ENCODE measurements at regions not wholly inside any gene's neighbourhood (a gene's known extent, or its start where the extent isn't known, plus 50 kb on each side); places are given as distances from the start of the nearest gene placed in this dataset.
A peak's percentile ranks its signal among the peaks of the same experiment; 100 is the strongest.

- peak; percentile 25 for DNase-seq
Observed at GRCh38 chr7:30212701-30213111, 71.7 kb upstream of the ZNRF2 start.

- no peak for DNase-seq
Observed at GRCh38 chr7:30213637-30214036, 70.8 kb upstream of the ZNRF2 start.

- no peak for DNase-seq
Observed at GRCh38 chr7:30214651-30215137, 69.7 kb upstream of the ZNRF2 start.

DNA sequence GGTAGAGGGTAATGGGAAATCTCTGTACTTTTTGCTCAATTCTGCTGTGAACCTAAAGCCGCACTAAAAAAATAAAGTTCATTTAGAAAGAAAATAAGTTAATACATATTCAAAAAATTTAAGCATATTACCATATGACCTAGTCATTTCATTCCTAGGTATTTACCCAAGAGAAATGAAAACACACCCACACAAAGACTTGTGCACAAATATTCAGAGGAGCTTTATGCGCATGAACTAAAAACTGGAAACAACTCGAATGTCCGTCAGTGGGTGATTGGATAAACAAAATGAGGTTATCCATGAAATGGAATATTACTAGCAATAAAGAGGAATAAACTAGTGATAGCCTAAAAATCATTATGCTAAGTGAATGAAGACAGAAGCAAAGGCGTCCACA, 62.6 kb upstream of the ZNRF2 start:
- DNase-seq = no peak

GRCh38 chr7:30222515-30223215, 61.7 kb upstream of the ZNRF2 start:
- no peak for DNase-seq

- no peak for DNase-seq
Observed at GRCh38 chr7:30223896-30224295, 60.5 kb upstream of the ZNRF2 start.

GRCh38 chr7:30224511-30225062, 59.8 kb upstream of the ZNRF2 start:
- DNase-seq = no peak

- peak; percentile 54 for DNase-seq
Observed at GRCh38 chr7:30225863-30226613, 58.4 kb upstream of the ZNRF2 start.

DNA sequence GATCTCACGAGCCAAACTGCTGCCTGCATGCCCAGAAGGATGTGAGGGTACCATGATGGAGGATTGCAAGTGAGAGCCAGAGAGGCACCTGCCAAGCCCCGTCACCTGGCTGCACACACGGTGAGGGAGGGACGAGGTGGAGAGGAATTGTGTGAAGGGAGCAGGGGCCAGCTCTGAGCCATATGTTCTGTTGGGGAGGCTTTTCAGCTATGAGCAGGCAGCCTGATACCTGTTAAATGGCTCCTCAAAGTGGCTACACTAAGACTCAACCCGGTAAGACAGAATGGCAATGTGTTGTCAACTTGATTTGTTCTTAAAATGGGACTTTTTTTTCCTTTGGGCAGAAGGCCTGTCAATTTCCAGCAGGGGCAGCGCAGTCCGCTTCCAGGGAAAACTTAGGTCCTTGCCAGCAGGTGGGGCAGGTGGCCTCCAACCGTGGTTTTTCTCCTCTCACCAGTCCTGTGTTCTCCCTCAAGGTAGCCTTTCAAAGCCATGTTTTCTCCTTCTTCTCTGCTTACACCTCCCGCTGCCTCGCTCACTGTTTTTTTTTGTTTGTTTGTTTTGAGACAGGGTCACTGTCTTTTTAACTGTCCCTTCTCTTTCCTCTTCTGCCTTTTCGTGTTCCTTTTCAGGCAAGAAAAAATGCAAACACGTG, 57.7 kb upstream of the ZNRF2 start:
- no peak for DNase-seq

- DNase-seq = no peak
Observed at GRCh38 chr7:30231271-30231670, 53.1 kb upstream of the ZNRF2 start.

DNA sequence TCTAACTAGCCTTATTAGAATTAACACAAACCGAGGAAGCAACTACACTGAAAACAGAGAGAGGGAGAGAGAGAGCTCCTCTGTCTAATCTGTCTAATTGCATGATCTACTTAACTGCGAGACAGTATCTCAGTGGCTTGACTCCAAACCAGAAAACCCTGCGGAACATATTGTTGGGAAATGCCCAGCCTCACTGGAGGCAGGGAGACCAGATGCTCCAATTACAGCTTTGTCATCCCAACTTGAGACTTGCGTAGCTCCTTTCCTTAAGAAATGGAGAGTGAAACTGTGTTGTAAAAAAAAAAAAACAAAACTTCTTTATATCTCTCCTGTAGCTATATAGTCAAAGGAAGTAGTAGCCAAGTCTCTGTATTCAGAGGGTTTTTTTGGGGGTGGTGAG, 52.0 kb upstream of the ZNRF2 start:
- DNase-seq = no peak
